Fibroblast of the conjunctiva (primary cell): ENCODE measurements at regions not wholly inside any gene's neighbourhood (a gene's known extent, or its start where the extent isn't known, plus 50 kb on each side); places are given as distances from the start of the nearest gene placed in this dataset.

Experiments
- DNase-seq: peaks from one replicate; pipeline ENCODE4 v3.0.0-alpha.2; 2010; ENCODE audit warnings: low read depth

- no peak for DNase-seq
Observed at GRCh38 chr16:9374061-9374460, 282.6 kb downstream of the HAPSTR1 start.

- no peak for DNase-seq
Observed at GRCh38 chr16:9378876-9379275, 287.4 kb downstream of the HAPSTR1 start.

GRCh38 chr16:9380221-9380620, 288.8 kb downstream of the HAPSTR1 start:
- no peak for DNase-seq

- DNase-seq: no peak
Observed at GRCh38 chr16:9381399-9381798, 290.0 kb downstream of the HAPSTR1 start.

- DNase-seq: no peak
Observed at GRCh38 chr16:9381905-9382304, 290.5 kb downstream of the HAPSTR1 start.

- no peak for DNase-seq
Observed at GRCh38 chr16:9383281-9383680, 291.8 kb downstream of the HAPSTR1 start.

- DNase-seq: no peak
Observed at GRCh38 chr16:9384141-9384540, 292.7 kb downstream of the HAPSTR1 start.

- DNase-seq: no peak
Observed at GRCh38 chr16:9389543-9390207, 298.2 kb downstream of the HAPSTR1 start.

GRCh38 chr16:9392956-9393355, 301.5 kb downstream of the HAPSTR1 start:
- no peak for DNase-seq

- no peak for DNase-seq
Observed at GRCh38 chr16:9393591-9393990, 302.1 kb downstream of the HAPSTR1 start.

- no peak for DNase-seq
Observed at GRCh38 chr16:9395958-9396359, 304.5 kb downstream of the HAPSTR1 start.

- no peak for DNase-seq
Observed at GRCh38 chr16:9399573-9399972, 308.1 kb downstream of the HAPSTR1 start.

GRCh38 chr16:9401173-9401572, 309.7 kb downstream of the HAPSTR1 start:
- DNase-seq: no peak

- no peak for DNase-seq
Observed at GRCh38 chr16:9402293-9402860, 310.9 kb downstream of the HAPSTR1 start.

GRCh38 chr16:9404811-9405210, 313.4 kb downstream of the HAPSTR1 start:
- no peak for DNase-seq

- no peak for DNase-seq
Observed at GRCh38 chr16:9406038-9406712, 314.7 kb downstream of the HAPSTR1 start.

GRCh38 chr16:9407206-9407758, 315.8 kb downstream of the HAPSTR1 start:
- no peak for DNase-seq

- DNase-seq: no peak
Observed at GRCh38 chr16:9408297-9408878, 316.9 kb downstream of the HAPSTR1 start.

GRCh38 chr16:9409560-9410493, 318.4 kb downstream of the HAPSTR1 start:
- no peak for DNase-seq

- DNase-seq: no peak
Observed at GRCh38 chr16:9411426-9411825, 320.0 kb downstream of the HAPSTR1 start.

GRCh38 chr16:9412031-9412914, 320.8 kb downstream of the HAPSTR1 start:
- DNase-seq: no peak
